GM18526 (cell line): ENCODE measurements at regions not wholly inside any gene's neighbourhood (a gene's known extent, or its start where the extent isn't known, plus 50 kb on each side); places are given as distances from the start of the nearest gene placed in this dataset.

ENCODE experiments used
- POLR2A ChIP-seq: IDR thresholded peaks from 3 replicates; pipeline ENCODE4 v1.6.1; 2011; ENCODE audit not compliant: insufficient read length; ENCODE audit errors: extremely low read depth

DNA sequence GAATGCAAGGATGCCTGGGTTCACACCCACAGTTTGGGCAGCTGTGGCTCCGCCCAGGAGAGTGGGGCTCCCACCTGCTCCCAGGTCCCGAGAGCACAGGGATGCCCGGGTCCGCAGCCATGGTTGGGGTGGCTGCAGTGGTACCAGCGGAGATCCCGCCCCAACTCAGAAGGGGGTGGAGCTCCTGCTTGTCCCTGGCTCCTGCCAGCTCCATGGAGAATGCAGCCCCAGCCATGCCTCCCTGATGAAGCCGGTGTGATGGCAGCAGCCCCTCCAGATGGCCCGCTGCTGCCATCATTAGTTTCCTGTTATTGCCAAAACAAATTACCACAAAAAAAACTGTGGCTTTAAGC, 113.1 kb upstream of the RUNX3 start:
- TF ChIP-seq POLR2A, result no peak

DNA sequence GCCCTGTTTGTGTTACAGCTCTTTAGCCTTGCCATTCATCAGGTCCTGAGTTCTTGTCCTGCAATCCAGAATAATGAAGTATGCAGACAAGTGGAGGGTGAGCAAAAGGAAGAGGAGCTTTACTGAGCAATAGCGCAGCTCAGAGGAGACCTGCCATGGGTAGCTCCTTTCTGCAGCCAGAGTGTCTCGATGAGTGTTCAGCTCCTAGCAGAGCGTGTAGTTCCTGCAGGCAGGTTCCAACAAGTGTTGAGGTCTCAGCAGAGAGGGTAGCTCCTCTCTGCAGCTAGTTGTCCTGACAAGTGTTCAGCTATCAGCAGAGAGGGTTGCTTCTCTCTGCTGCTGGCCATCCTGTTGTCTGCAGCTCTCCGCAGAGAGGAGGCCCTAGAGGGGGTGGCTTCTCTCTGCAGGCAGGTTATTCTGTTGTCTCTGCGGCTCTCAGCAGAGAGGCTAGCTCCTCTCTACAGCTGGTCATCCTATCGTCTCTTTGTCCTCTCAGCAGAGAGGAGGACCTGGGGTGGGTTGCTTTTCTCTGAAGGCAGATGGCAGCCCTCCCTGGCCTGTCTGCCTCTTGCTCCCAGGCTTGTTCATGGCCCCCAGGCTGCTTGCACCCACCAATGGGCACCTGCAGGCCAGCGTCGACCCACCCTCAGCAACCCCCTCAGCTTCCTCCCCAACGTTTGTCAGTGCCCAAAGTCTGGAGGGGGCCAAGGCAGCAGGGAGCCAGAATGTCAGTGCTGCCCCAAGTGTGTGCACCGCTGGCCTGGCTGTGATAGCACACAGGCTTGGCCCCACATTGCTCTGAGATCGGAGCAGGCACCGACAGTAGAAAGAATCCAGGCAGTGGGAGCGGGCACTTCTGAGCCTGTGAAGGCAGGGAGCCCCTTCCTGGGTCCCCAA, 112.5 kb upstream of the RUNX3 start:
- TF ChIP-seq POLR2A, result no peak

DNA sequence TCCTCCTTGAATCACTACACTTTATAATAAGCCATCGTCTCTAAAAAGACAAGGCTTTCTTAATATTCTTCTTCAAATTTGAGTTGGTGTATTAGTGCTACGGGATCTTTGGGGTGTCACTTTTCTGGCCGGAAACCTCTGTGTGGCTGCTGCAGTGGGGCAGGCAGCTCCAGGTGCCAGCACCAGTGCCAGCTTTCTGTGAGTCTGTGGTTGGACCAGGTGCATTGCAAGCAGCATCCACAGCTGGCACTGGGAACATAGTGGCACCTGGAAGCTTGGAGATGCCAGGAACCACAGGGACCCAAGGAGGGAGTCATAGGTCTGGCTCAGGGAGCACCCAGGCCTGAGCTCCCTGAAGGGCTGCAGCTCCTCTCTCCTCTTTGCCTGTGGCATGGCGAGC, 111.8 kb upstream of the RUNX3 start:
- no peak for TF ChIP-seq POLR2A

DNA sequence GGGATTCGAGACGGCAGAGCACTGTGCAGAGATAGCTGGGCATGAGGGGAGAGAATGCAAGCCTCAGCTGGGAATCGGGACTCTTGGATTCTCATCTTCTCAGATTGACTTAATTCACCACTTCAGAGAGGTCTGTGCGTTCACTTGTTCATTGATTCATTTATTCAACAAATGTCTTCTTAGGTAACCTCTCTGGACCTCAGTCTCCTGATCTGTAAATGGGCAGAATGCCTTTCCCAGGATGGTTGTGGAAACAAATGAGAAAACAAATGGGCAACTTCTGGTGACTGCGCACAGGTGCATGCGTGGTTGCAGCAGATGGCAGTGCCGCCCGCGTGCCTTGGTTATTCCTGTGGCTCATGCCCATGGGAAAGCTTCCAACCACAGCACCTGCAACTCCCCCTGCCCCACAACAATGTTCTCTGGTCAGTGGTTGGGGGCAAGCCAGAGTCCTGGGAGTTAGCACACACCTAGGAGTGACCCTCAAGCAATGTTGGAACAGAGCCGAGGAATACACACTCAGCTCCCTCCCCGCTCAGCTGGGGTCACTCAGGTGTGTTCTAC, 110.1 kb upstream of the RUNX3 start:
- no peak for TF ChIP-seq POLR2A

DNA sequence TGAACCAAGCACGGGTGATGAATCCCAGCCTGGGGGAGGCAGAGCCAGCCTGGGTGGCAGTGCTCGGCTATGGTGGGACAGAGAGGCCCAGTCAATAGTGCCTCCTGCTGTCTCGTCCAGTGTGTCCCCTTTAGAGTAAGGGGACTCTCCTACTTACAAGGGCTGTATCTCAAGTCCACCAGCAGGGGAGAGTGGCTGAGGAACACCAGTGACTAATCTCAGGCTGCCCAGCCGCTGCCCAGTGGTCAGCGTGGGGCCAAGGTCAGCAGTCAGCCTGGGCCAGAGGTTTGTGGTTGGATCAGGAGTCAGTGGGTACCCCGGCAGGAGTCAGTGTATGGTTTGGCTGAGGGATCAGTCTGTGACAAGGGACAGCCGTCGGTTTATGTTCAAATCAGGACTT, 109.2 kb upstream of the RUNX3 start:
- TF ChIP-seq POLR2A, result no peak

GRCh38 chr1:25038699-25039098, 108.6 kb upstream of the RUNX3 start:
- no peak for TF ChIP-seq POLR2A

GRCh38 chr1:25037174-25038074, 107.3 kb upstream of the RUNX3 start:
- no peak for TF ChIP-seq POLR2A

DNA sequence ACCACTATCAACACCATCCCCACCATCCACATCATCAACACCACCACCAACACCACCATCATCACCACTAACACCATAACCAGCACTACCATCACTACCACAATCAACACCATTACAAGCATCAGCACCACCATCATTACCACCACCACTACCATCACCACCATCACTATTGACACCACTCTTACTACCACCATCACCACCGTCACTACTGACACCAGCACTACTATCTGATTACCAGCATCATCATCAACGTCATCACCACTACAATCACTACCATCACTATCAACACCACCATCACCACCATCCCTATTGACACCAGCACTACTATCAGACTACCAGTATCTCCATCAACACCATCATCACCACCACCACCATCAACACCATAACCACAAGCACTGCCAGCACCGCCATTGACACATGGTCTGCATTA, 106.1 kb upstream of the RUNX3 start:
- TF ChIP-seq POLR2A, result no peak

DNA sequence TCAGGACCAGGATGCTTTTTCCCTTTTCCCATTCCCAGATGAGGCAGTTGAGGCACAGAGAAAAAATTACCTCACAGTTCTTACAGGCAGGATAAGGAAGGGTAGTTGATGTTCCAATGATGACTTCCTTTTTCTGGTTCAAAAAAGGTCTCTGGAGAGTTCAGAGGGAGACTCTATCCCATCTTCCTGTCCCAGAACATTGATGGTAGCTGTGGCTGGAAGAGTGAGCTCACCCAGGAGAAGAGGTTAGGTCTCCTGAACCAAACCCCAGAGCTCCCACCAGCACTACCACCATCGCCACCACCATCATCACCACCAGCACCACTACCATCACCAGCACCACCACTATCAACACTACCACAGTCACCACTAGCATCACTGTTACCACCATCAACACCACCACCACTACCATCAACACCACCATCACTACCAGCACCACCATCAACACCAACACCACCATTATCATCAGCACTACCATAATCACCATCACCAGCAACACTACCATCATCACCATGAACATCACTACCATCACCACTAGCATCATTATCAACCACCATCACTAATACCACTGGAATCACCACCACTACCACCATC, 105.5 kb upstream of the RUNX3 start:
- no peak for TF ChIP-seq POLR2A

DNA sequence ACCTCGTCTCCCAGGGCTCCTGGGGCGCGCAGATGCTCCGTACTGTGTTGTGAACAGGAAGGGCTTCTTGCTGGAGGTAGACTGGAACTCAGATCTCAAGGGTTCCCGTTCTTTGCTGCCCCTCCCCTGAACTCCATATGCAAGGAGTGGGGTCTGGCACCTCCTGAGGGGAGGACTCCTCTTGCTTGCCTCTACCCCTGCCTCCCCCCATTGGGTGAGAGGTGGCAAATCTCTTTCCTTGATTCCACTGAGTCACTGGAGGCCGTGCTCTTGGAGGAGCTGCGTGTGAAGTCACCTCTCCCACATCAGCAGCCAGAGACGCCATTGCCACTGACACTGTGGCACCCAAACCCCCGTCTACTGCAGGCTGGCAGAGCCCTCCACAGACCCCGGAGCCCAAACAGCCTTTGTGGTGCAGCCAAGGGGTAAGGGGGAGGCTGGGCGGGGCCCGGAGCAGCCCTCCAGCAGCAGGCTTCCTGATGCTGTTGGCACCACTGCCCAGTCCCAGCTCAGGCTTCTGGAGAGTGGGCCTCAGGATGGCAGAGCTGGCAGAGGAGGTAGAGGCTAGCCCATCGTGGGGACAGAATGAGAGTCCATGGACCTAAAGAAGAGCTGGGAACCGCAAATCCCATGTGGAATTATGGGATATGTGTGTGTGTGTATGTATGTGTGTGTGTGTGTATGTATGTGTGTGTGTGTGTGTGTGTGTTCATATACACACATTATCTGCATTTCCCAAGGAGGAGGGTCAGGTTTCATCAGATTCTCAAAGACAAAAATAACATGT, 104.9 kb upstream of the RUNX3 start:
- no peak for TF ChIP-seq POLR2A

- peak; percentile 45 for TF ChIP-seq POLR2A
Measured at GRCh38 chr1:25033828-25034705, 104.0 kb upstream of the RUNX3 start.

- no peak for TF ChIP-seq POLR2A
Measured at GRCh38 chr1:25033030-25033827, 103.2 kb upstream of the RUNX3 start.
